ENCODE measurements at regions not wholly inside any gene's neighbourhood (a gene's known extent, or its start where the extent isn't known, plus 50 kb on each side); places are given as distances from the start of the nearest gene placed in this dataset.

- TF ChIP-seq SP1 (IDR thresholded peaks at IDR 0.05) (no peak), NFRKB (IDR thresholded peaks at IDR 0.05) (no peak), FOXA1 (IDR thresholded peaks at IDR 0.05) (no peak), ELF4 (IDR thresholded peaks at IDR 0.05) (no peak), LEF1 (IDR thresholded peaks at IDR 0.05; ENCODE audit: borderline replicate concordance) (no peak), SUZ12 (IDR thresholded peaks at IDR 0.05) (no peak), TARDBP (IDR thresholded peaks at IDR 0.05) (no peak), FOXM1 (IDR thresholded peaks at IDR 0.05; ENCODE audit: borderline replicate concordance) (no peak), HDGF (IDR thresholded peaks at IDR 0.05; ENCODE audit: borderline replicate concordance) (no peak), ZNF384 (IDR thresholded peaks at IDR 0.05) (no peak), ARNT (IDR thresholded peaks at IDR 0.05) (no peak), FOXK2 (IDR thresholded peaks at IDR 0.05) (no peak), BHLHE40 (IDR thresholded peaks at IDR 0.05; ENCODE audit: borderline replicate concordance) (no peak), PKNOX1 (IDR thresholded peaks at IDR 0.05) (no peak)
Observed at GRCh38 chr9:135348788-135349150, 130.8 kb upstream of the PPP1R26 start.

All from HEK293T (cell line).